GM12878 (cell line): ENCODE measurements at regions not wholly inside any gene's neighbourhood (a gene's known extent, or its start where the extent isn't known, plus 50 kb on each side); places are given as distances from the start of the nearest gene placed in this dataset.

ENCODE experiments used
- BMI1 ChIP-seq: fragments of 450-650 bp; IDR thresholded peaks from 2 replicates; pipeline ENCODE4 v1.6.1; 2016; ENCODE audit warnings: mild to moderate bottlenecking, moderate library complexity, borderline replicate concordance
- E2F8 ChIP-seq: fragments of 450-650 bp; IDR thresholded peaks from 2 replicates; pipeline ENCODE4 v1.6.1; 2018; ENCODE audit warnings: mild to moderate bottlenecking, low read depth, moderate library complexity; ENCODE audit not compliant: partially characterized antibody
- HDAC2 ChIP-seq: fragments of 200-600 bp; sonication (generic); IDR thresholded peaks from 2 replicates; pipeline ENCODE4 v1.6.1; 2017
- IRF4 ChIP-seq: IDR thresholded peaks from 2 replicates; pipeline ENCODE4 v1.6.1; 2011; ENCODE audit warnings: low read depth, low read length
- MLLT1 ChIP-seq: fragments of 450-650 bp; IDR thresholded peaks from 2 replicates; pipeline ENCODE4 v1.6.1; 2016; ENCODE audit warnings: mild to moderate bottlenecking
- MYC ChIP-seq: IDR thresholded peaks from 2 replicates; pipeline ENCODE4 v1.6.1; 2011; ENCODE audit warnings: mild to moderate bottlenecking, low read length, moderate library complexity, inconsistent platforms; ENCODE audit not compliant: insufficient read depth, insufficient replicate concordance, insufficient read length, severe bottlenecking
- NFIC ChIP-seq: IDR thresholded peaks from 2 replicates; pipeline ENCODE4 v1.6.1; 2012; ENCODE audit warnings: low read depth, mild to moderate bottlenecking, inconsistent platforms, low read length, moderate library complexity
- RCOR1 ChIP-seq: conservative IDR thresholded peaks from 2 replicates; pipeline ENCODE4 v1.6.1; 2012; ENCODE audit warnings: low read depth, low read length, improper control_type of control experiment
- TCF3 ChIP-seq: IDR thresholded peaks from 2 replicates; pipeline ENCODE4 v1.6.1; 2012; ENCODE audit warnings: low read depth, mild to moderate bottlenecking, low read length, borderline replicate concordance; ENCODE audit not compliant: insufficient read depth
- WRNIP1 ChIP-seq: IDR thresholded peaks from 2 replicates; pipeline ENCODE4 v1.6.1; 2011; ENCODE audit warnings: low read depth, low read length, improper control_type of control experiment, borderline replicate concordance
- TF ChIP-seq, protein P1 (sequence below): fragments of 150-350 bp; IDR thresholded peaks from 2 replicates; pipeline ENCODE4 v1.6.1; 2016; ENCODE audit warnings: low read depth, low read length
- TF ChIP-seq, protein P2 (sequence below): IDR thresholded peaks from 2 replicates; pipeline ENCODE4 v1.6.1; 2012; ENCODE audit warnings: low read length, inconsistent platforms
- TF ChIP-seq, protein P3 (sequence below): fragments of 150-350 bp; IDR thresholded peaks from 2 replicates; pipeline ENCODE4 v1.6.1; 2014; ENCODE audit warnings: mild to moderate bottlenecking, low read depth, low read length
- TF ChIP-seq, protein P4 (sequence below): fragments of 450-650 bp; IDR thresholded peaks from 2 replicates; pipeline ENCODE4 v1.6.1; 2017; ENCODE audit warnings: mild to moderate bottlenecking, moderate library complexity

DNA sequence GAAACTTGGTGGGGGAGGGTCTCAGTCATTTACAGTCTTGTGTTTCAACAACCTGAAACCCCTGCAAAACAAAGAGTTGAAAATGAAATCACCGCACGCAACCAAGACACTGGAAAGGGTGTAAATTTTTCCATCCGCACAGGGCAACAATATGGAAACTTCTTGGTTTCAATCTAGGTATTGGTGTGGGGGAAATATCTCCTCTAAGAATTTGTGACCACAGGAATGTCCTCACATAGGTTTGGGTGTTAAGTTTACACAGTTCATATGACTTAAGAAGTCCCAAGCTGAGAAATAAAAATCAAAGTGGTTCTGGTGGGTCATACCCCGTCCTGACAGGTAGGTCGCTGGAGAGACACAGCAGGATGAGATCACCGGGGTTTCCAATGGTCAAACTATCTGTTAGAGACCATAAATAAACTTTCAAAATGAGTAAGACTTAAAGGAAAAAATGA lies 51.9 kb upstream of the PIP5K1B start (continued):
- TF ChIP-seq, protein P1, sequence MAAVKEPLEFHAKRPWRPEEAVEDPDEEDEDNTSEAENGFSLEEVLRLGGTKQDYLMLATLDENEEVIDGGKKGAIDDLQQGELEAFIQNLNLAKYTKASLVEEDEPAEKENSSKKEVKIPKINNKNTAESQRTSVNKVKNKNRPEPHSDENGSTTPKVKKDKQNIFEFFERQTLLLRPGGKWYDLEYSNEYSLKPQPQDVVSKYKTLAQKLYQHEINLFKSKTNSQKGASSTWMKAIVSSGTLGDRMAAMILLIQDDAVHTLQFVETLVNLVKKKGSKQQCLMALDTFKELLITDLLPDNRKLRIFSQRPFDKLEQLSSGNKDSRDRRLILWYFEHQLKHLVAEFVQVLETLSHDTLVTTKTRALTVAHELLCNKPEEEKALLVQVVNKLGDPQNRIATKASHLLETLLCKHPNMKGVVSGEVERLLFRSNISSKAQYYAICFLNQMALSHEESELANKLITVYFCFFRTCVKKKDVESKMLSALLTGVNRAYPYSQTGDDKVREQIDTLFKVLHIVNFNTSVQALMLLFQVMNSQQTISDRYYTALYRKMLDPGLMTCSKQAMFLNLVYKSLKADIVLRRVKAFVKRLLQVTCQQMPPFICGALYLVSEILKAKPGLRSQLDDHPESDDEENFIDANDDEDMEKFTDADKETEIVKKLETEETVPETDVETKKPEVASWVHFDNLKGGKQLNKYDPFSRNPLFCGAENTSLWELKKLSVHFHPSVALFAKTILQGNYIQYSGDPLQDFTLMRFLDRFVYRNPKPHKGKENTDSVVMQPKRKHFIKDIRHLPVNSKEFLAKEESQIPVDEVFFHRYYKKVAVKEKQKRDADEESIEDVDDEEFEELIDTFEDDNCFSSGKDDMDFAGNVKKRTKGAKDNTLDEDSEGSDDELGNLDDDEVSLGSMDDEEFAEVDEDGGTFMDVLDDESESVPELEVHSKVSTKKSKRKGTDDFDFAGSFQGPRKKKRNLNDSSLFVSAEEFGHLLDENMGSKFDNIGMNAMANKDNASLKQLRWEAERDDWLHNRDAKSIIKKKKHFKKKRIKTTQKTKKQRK = no peak
- TF ChIP-seq IRF4 (0 out of 2 replicates have a peak, but pooled peaks have one; percentile 70), TCF3 (0 out of 2 replicates have a peak, but pooled peaks have one; percentile 58), MLLT1 (0 out of 2 replicates have a peak, but pooled peaks have one; percentile 28), NFIC (peak; percentile 99), RCOR1 (no peak), E2F8 (no peak), BMI1 (peak; percentile 48; the same call in 1 of the 2 replicates), WRNIP1 (no peak), HDAC2 (no peak), MYC (no peak)
- TF ChIP-seq, protein P2, sequence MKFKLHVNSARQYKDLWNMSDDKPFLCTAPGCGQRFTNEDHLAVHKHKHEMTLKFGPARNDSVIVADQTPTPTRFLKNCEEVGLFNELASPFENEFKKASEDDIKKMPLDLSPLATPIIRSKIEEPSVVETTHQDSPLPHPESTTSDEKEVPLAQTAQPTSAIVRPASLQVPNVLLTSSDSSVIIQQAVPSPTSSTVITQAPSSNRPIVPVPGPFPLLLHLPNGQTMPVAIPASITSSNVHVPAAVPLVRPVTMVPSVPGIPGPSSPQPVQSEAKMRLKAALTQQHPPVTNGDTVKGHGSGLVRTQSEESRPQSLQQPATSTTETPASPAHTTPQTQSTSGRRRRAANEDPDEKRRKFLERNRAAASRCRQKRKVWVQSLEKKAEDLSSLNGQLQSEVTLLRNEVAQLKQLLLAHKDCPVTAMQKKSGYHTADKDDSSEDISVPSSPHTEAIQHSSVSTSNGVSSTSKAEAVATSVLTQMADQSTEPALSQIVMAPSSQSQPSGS = peak; percentile 98
- TF ChIP-seq, protein P3, sequence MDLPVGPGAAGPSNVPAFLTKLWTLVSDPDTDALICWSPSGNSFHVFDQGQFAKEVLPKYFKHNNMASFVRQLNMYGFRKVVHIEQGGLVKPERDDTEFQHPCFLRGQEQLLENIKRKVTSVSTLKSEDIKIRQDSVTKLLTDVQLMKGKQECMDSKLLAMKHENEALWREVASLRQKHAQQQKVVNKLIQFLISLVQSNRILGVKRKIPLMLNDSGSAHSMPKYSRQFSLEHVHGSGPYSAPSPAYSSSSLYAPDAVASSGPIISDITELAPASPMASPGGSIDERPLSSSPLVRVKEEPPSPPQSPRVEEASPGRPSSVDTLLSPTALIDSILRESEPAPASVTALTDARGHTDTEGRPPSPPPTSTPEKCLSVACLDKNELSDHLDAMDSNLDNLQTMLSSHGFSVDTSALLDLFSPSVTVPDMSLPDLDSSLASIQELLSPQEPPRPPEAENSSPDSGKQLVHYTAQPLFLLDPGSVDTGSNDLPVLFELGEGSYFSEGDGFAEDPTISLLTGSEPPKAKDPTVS = 0 out of 2 replicates have a peak, but pooled peaks have one; percentile 15
- TF ChIP-seq, protein P4, sequence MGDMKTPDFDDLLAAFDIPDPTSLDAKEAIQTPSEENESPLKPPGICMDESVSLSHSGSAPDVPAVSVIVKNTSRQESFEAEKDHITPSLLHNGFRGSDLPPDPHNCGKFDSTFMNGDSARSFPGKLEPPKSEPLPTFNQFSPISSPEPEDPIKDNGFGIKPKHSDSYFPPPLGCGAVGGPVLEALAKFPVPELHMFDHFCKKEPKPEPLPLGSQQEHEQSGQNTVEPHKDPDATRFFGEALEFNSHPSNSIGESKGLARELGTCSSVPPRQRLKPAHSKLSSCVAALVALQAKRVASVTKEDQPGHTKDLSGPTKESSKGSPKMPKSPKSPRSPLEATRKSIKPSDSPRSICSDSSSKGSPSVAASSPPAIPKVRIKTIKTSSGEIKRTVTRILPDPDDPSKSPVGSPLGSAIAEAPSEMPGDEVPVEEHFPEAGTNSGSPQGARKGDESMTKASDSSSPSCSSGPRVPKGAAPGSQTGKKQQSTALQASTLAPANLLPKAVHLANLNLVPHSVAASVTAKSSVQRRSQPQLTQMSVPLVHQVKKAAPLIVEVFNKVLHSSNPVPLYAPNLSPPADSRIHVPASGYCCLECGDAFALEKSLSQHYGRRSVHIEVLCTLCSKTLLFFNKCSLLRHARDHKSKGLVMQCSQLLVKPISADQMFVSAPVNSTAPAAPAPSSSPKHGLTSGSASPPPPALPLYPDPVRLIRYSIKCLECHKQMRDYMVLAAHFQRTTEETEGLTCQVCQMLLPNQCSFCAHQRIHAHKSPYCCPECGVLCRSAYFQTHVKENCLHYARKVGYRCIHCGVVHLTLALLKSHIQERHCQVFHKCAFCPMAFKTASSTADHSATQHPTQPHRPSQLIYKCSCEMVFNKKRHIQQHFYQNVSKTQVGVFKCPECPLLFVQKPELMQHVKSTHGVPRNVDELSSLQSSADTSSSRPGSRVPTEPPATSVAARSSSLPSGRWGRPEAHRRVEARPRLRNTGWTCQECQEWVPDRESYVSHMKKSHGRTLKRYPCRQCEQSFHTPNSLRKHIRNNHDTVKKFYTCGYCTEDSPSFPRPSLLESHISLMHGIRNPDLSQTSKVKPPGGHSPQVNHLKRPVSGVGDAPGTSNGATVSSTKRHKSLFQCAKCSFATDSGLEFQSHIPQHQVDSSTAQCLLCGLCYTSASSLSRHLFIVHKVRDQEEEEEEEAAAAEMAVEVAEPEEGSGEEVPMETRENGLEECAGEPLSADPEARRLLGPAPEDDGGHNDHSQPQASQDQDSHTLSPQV = no peak
